MM.1S (cell line): ENCODE measurements at regions not wholly inside any gene's neighbourhood (a gene's known extent, or its start where the extent isn't known, plus 50 kb on each side); places are given as distances from the start of the nearest gene placed in this dataset.

Experiments
- CTCF ChIP-seq: fragments of 300-600 bp; sonication (generic); IDR thresholded peaks from 2 replicates; pipeline ENCODE4 v1.5.1; 2016; ENCODE audit warnings: antibody characterized with exemption, low read length, mixed read lengths
- EZH2 ChIP-seq: fragments of 300-600 bp; sonication (generic); optimal IDR thresholded peaks from 2 replicates; pipeline ENCODE3; 2017; ENCODE audit warnings: low read depth, mild to moderate bottlenecking, antibody characterized with exemption, low read length, mixed read lengths

DNA sequence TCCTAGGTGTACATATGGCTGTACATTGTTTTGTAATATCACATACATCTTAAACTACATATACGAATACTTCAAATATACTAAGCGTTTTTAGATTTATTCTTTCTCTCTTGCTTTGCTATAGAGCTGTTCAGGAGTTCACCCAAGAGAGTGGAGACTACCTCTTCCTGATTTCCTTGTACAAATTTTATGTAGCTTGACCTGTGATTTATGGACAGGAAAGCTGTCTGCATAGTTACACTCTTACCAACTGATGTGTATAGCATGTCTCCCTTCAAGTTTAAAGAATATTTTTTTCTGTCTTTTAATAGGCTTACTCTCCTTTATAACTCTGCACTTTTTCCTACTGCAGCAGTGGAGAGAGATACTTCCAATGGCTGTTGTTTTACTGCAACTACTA, 428.7 kb downstream of the NDFIP2 start:
- TF ChIP-seq CTCF (no peak), EZH2 (no peak)
